Endothelial cell of umbilical vein (primary cell): ENCODE measurements at regions not wholly inside any gene's neighbourhood (a gene's known extent, or its start where the extent isn't known, plus 50 kb on each side); places are given as distances from the start of the nearest gene placed in this dataset.

Source experiments
- BruUV-seq: library from RNA; stranded (reverse); fragments of 400-500 nt; replicated peaks from 2 replicates; lab custom pipeline; 2021; lab: Mats Ljungman, UMichigan
- CTCF ChIA-PET: fragments of 300-600, 350-600 bp; sonication (Branson Sonifier 250); formaldehyde crosslinking; loops from one replicate; lab custom pipeline; 2021; ENCODE audit warnings: antibody characterized with exemption, inconsistent platforms; lab: Charles Lee
- POLR2A ChIA-PET: fragments of 300-600, 350-600 bp; sonication (Branson Sonifier 250); formaldehyde crosslinking; loops from one replicate; lab custom pipeline; 2021; ENCODE audit warnings: antibody characterized with exemption, inconsistent platforms; lab: Charles Lee
- DNase-seq: peaks from one replicate; pipeline ENCODE4 v3.0.0-alpha.2; 2011; ENCODE audit warnings: low read depth, low spot score
- FAIRE-seq: peaks from 2 replicates; lab custom pipeline; 2011; peaks lifted over from hg19 to GRCh38; lab: Jason Lieb, UNC
- H2AFZ ChIP-seq: 2 replicates; pipeline ENCODE4 v1.6.0; 2012; ENCODE audit warnings: low read depth, low read length, control low read depth, inconsistent platforms
- H3K27ac ChIP-seq: 2 replicates; pipeline ENCODE4 v1.5.1; 2011; ENCODE audit warnings: low read depth, mild to moderate bottlenecking, control low read depth, low read length, moderate library complexity; ENCODE audit not compliant: insufficient read depth
- H3K27me3 ChIP-seq, 2 experiments: 2 replicates each; pipeline versions ENCODE4 v1.6.0 to v1.6.1; 2011; ENCODE audit warnings: low read length in 2 of 2, mixed read lengths in 1 of 2; ENCODE audit not compliant: control insufficient read depth in 2 of 2, insufficient read depth in 2 of 2
- H3K36me3 ChIP-seq, 2 experiments: 2 replicates in 1 of 2; 3 replicates in 1 of 2; pipeline ENCODE4 v1.5.1; 2011; ENCODE audit warnings: low read length in 2 of 2, mild to moderate bottlenecking in 1 of 2, moderate library complexity in 1 of 2; ENCODE audit not compliant: control insufficient read depth in 2 of 2, insufficient read depth in 2 of 2; ENCODE audit errors: extremely low read depth in 1 of 2
- H3K4me1 ChIP-seq: 3 replicates; pipeline ENCODE4 v1.5.1; 2011; ENCODE audit warnings: mild to moderate bottlenecking, low read length; ENCODE audit not compliant: control insufficient read depth, insufficient read depth; ENCODE audit errors: extremely low read depth
- H3K4me2 ChIP-seq: 2 replicates; pipeline ENCODE4 v1.6.1; 2011; ENCODE audit warnings: low read length, control low read depth, mixed read lengths; ENCODE audit not compliant: insufficient read depth
- H3K4me3 ChIP-seq, 3 experiments: fragments of 200-600 bp in 1 of 3; sonication (generic), shearing (Covaris generic) in 1 of 3; replicated peaks in 1 of 3; 2 replicates each; pipeline ENCODE4 v1.5.1; 2011 to 2016; ENCODE audit warnings: control low read depth in 3 of 3, low read length in 3 of 3, mild to moderate bottlenecking in 2 of 3, inconsistent platforms in 1 of 3, low read depth in 1 of 3, moderate library complexity in 1 of 3; ENCODE audit not compliant: insufficient read depth in 1 of 3
- H3K79me2 ChIP-seq: 2 replicates; pipeline ENCODE4 v1.6.0; 2012; ENCODE audit warnings: low read length, inconsistent platforms; ENCODE audit not compliant: control insufficient read depth, insufficient read depth
- H3K9ac ChIP-seq: replicated peaks from 2 replicates; pipeline ENCODE3; 2011; ENCODE audit warnings: low read length, control low read depth; ENCODE audit not compliant: insufficient read depth; ENCODE audit errors: extremely low read depth
- H3K9me1 ChIP-seq: replicated peaks from 3 replicates; pipeline ENCODE4 v1.6.0; 2011; ENCODE audit warnings: mild to moderate bottlenecking, low read length; ENCODE audit not compliant: control insufficient read depth, insufficient read depth; ENCODE audit errors: extremely low read depth
- H3K9me3 ChIP-seq: replicated peaks from 2 replicates; pipeline ENCODE4 v1.5.1; 2012; ENCODE audit warnings: low read length, inconsistent platforms; ENCODE audit not compliant: control insufficient read depth, insufficient read depth
- H4K20me1 ChIP-seq: replicated peaks from 2 replicates; pipeline ENCODE3; 2011; ENCODE audit warnings: mild to moderate bottlenecking, low read length; ENCODE audit not compliant: control insufficient read depth, insufficient read depth; ENCODE audit errors: extremely low read depth
- EZH2 ChIP-seq: IDR thresholded peaks from 2 replicates; pipeline ENCODE4 v1.6.1; 2012; ENCODE audit warnings: borderline replicate concordance, low read depth, mild to moderate bottlenecking, moderate library complexity, low read length, inconsistent platforms; ENCODE audit not compliant: severe bottlenecking
- FOS ChIP-seq: IDR thresholded peaks from 2 replicates; pipeline ENCODE4 v1.6.1; 2011; ENCODE audit warnings: mild to moderate bottlenecking, low read length, moderate library complexity, borderline replicate concordance; ENCODE audit not compliant: insufficient read depth
- GATA2 ChIP-seq: IDR thresholded peaks from 2 replicates; pipeline ENCODE4 v1.7.0; 2011; ENCODE audit warnings: low read depth, mild to moderate bottlenecking, moderate library complexity, mixed read lengths, low read length; ENCODE audit not compliant: insufficient read length, insufficient read depth
- JUN ChIP-seq: IDR thresholded peaks from 2 replicates; pipeline ENCODE4 v1.6.1; 2011; ENCODE audit warnings: borderline replicate concordance, low read depth; ENCODE audit not compliant: insufficient read length, insufficient read depth
- MAX ChIP-seq: IDR thresholded peaks from 2 replicates; pipeline ENCODE4 v1.6.1; 2011; ENCODE audit not compliant: insufficient read depth, insufficient read length
- MYC ChIP-seq: IDR thresholded peaks from one replicate; pipeline ENCODE4 v1.6.1; 2011; ENCODE audit warnings: mild to moderate bottlenecking, low read depth, low read length
- POLR2A ChIP-seq: IDR thresholded peaks from 2 replicates; pipeline ENCODE4 v1.6.1; 2012; ENCODE audit warnings: low read depth, mild to moderate bottlenecking, control low read depth, low read length
- POLR2AphosphoS5 ChIP-seq: IDR thresholded peaks from 2 replicates; pipeline ENCODE4 v1.6.1; 2012; ENCODE audit warnings: low read depth, mild to moderate bottlenecking, control low read depth, low read length, moderate library complexity; ENCODE audit not compliant: insufficient read depth
- dilution Hi-C: fragments of 300-500 bp; cut with MboI; formaldehyde crosslinking; loops from one replicate; pipeline ENCODE4 v1.15.0; 2019; ENCODE audit warnings: low sequenced_read_pairs; ENCODE audit not compliant: extremely low pct_ligation_motif_present
- intact Hi-C: fragments of 100-400 bp; cut with micrococcal nuclease; formaldehyde crosslinking; loops from one replicate; pipeline ENCODE4 v1.10.0; 2022
- TF ChIP-seq, protein P1 (sequence below), 2 donors: IDR thresholded peaks; 1 replicate in 1 of 2; 2 replicates in 1 of 2; pipeline ENCODE4 v1.5.1; 2011; ENCODE audit warnings: low read length in 2 of 2, mild to moderate bottlenecking in 2 of 2, moderate library complexity in 2 of 2, control low read depth in 1 of 2, inconsistent platforms in 1 of 2, low read depth in 1 of 2; ENCODE audit not compliant: insufficient read depth in 1 of 2; ENCODE audit errors: extremely low read depth in 1 of 2

DNA sequence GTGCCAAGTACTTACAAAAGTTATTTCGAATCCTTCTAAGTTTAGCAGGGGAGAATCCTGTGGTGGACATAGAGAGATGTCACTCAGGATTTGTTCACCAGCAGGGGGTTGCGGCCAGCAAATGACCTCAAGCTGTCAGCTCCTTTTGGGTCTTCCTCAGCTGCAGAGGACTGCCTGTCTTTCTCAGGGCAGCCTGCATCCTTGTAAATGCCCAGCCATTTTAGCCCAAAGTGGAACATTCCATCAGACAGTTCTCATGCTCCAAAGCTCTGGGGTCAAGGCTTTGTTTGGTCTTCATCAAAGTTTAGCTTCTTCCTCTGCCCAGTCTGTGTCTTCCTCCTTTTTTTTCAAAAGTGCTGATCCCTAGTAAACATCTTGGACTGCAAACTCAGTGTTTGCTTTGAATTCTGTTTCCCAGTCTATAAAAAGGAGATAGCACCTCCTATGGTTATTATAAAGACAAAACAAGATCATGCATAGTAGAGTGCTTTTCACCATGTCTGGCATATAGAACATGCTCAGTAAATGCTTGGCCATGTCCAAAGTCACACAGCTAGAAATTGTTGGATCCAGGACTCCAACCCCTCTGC lies 156.4 kb upstream of the GATB start:
- H3K4me3 ChIP-seq: no peak overlapping the region
- no peak for TF ChIP-seq MYC
- TF ChIP-seq EZH2: no peak
- no peaks in the 10 kb centered on the region for H3K36me3 ChIP-seq
- DNase-seq (no peak), FAIRE-seq (no peak)
- intact Hi-C loops (no loop called here), dilution Hi-C loops (no loop called here)
- H3K27ac ChIP-seq: no peak overlapping the region
- H3K9me1 ChIP-seq: no peaks in the 10 kb centered on the region
- no peaks in the 10 kb centered on the region for H4K20me1 ChIP-seq
- no peaks in the 10 kb centered on the region for H3K79me2 ChIP-seq
- POLR2A ChIA-PET: no interaction called here
- H2AFZ ChIP-seq: no peak overlapping the region
- no TSS peak for BruUV-seq
- no peak overlapping the region for H3K4me2 ChIP-seq
- no peaks in the 10 kb centered on the region for H3K4me1 ChIP-seq
- no peak overlapping the region for H3K9ac ChIP-seq
- H3K27me3 ChIP-seq: no peaks in the 10 kb centered on the region
- H3K9me3 ChIP-seq: no peaks in the 10 kb centered on the region
- CTCF ChIA-PET: interaction anchor here (0.6 kb wide), 1 partner anchor 213 kb away, joined by 3 read pairs; no protein-coding TSS in a partner anchor

GRCh38 chr4:151912632-151913031 lies 151.8 kb upstream of the GATB start:
- Histone ChIP-seq H3K9me3 (no peaks in the 10 kb centered on the region), H3K9me1 (no peaks in the 10 kb centered on the region), H3K27me3 (peaks cover 0 to 2% of the 10 kb centered on the region in 2 experiments), H3K36me3 (no peaks in the 10 kb centered on the region), H3K4me1 (no peaks in the 10 kb centered on the region), H2AFZ (no peak overlapping the region), H4K20me1 (no peaks in the 10 kb centered on the region), H3K27ac (no peak overlapping the region), H3K79me2 (no peaks in the 10 kb centered on the region), H3K4me2 (no peak overlapping the region), H3K4me3 (no peak overlapping the region), H3K9ac (no peak overlapping the region)
- TF ChIP-seq MAX (no peak), EZH2 (no peak), MYC (no peak), POLR2A (no peak), FOS (no peak), GATA2 (no peak), POLR2AphosphoS5 (no peak), JUN (no peak)
- TF ChIP-seq, protein P1, sequence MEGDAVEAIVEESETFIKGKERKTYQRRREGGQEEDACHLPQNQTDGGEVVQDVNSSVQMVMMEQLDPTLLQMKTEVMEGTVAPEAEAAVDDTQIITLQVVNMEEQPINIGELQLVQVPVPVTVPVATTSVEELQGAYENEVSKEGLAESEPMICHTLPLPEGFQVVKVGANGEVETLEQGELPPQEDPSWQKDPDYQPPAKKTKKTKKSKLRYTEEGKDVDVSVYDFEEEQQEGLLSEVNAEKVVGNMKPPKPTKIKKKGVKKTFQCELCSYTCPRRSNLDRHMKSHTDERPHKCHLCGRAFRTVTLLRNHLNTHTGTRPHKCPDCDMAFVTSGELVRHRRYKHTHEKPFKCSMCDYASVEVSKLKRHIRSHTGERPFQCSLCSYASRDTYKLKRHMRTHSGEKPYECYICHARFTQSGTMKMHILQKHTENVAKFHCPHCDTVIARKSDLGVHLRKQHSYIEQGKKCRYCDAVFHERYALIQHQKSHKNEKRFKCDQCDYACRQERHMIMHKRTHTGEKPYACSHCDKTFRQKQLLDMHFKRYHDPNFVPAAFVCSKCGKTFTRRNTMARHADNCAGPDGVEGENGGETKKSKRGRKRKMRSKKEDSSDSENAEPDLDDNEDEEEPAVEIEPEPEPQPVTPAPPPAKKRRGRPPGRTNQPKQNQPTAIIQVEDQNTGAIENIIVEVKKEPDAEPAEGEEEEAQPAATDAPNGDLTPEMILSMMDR (IDR thresholded peaks at IDR 0.05; ENCODE audit: extremely low read depth in 1 of 2, insufficient read depth in 1 of 2, low read depth in 1 of 2, low read length in 2 of 2): no peak
- DNase-seq: no peak
- dilution Hi-C loops (no loop called here), intact Hi-C loops (no loop called here)
- ChIA-PET POLR2A (no interaction called here), CTCF (no interaction called here)
- FAIRE-seq: no peak
- BruUV-seq: no TSS peak
